ENCODE measurements at regions not wholly inside any gene's neighbourhood (a gene's known extent, or its start where the extent isn't known, plus 50 kb on each side); places are given as distances from the start of the nearest gene placed in this dataset.

- no peak for TF ChIP-seq CEBPB (IDR thresholded peaks at IDR 0.05; ENCODE audit: low read depth)
- no peak for TF ChIP-seq JUND (IDR thresholded peaks at IDR 0.05)
- TF ChIP-seq ZNF274 (IDR thresholded peaks at IDR 0.05; ENCODE audit: low read depth, low read length), result no peak
Observed at GRCh38 chr2:174654419-174654941, 56.9 kb upstream of the WIPF1 start (continued).

- Histone ChIP-seq H3K9me2 (ENCODE audit: insufficient read depth) (no peaks in the 10 kb centered on the region), H3K9ac (ENCODE audit: low read length) (no peak overlapping the region), H3K9me3 (ENCODE audit: control insufficient read depth in 1 of 2, insufficient read depth in 1 of 2, low read depth in 1 of 2, low read length in 2 of 2) (peaks cover 0 to 12% of the 10 kb centered on the region in 2 experiments; a peak in 1 of 4 replicates), H2AFZ (ENCODE audit: low read depth, low read length, poor library complexity, severe bottlenecking) (no peak overlapping the region), H3K27me3 (ENCODE audit: insufficient read depth, low read length) (no peaks in the 10 kb centered on the region), H3K27ac (ENCODE audit: low read depth, low read length) (no peak overlapping the region), H3K4me3 (replicated peaks in 1 of 2; ENCODE audit: low read depth in 1 of 2, low read length in 2 of 2) (no peak overlapping the region), H4K20me1 (ENCODE audit: insufficient read depth) (no peaks in the 10 kb centered on the region), H3K79me2 (ENCODE audit: insufficient read depth, low read length) (no peaks in the 10 kb centered on the region), H3K4me2 (ENCODE audit: low read length) (no peak overlapping the region), H3K36me3 (ENCODE audit: control insufficient read depth in 1 of 2, insufficient read depth in 2 of 2, low read length in 2 of 2) (no peaks in the 10 kb centered on the region), H3K4me1 (ENCODE audit: control insufficient read depth in 1 of 2, insufficient read depth in 2 of 2, low read length in 2 of 2) (no peaks in the 10 kb centered on the region)
- DNase-seq (ENCODE audit: low read depth, low spot score) (no peak), ATAC-seq (no peak)
- TF ChIP-seq ZNF274 (IDR thresholded peaks at IDR 0.05; ENCODE audit: low read depth, low read length) (no peak), RAD21 (IDR thresholded peaks at IDR 0.05; ENCODE audit: low read depth) (no peak), POLR2A (IDR thresholded peaks at IDR 0.05; ENCODE audit: borderline replicate concordance, extremely low read depth, insufficient read depth, insufficient read length) (no peak)
- intact Hi-C loops (cut with micrococcal nuclease), result no loop called here
- no TSS peak for BruUV-seq (replicated peaks)
- RAD21 ChIA-PET (ENCODE audit: low non-redundant PET in 1 of 2, low total read pairs in 2 of 2, uncharacterized antibody in 2 of 2, unreplicated experiment in 2 of 2), result no interaction called here
- POLR2A ChIA-PET, result no interaction called here
- CTCF ChIA-PET, result no interaction called here
Observed at GRCh38 chr2:174648896-174649295, 51.3 kb upstream of the WIPF1 start.
